Activated T-helper 1 cell treated with anti-CD3 and anti-CD28 coated beads, Interleukin-12 subunit alpha, Interleukin-12 subunit beta, Interleukin-2, Interleukin-4 antibody, amounts not matched to agents 30 ng/mL and 10 ng/mL and 1 ng/mL, durations not matched to agents 14 hours and 24 hours and 36 hours (primary cell): ENCODE measurements at regions not wholly inside any gene's neighbourhood (a gene's known extent, or its start where the extent isn't known, plus 50 kb on each side); places are given as distances from the start of the nearest gene placed in this dataset.

Experiments
- DNase-seq: peaks from one replicate; pipeline ENCODE4 v3.0.0; 2021; ENCODE audit warnings: low spot score
- H3K27ac Mint-ChIP-seq: one replicate; pipeline ENCODE4 v1.8.0; 2021; ENCODE audit warnings: mild to moderate bottlenecking, mixed read lengths
- H3K27me3 Mint-ChIP-seq: one replicate; pipeline ENCODE4 v1.8.0; 2022; ENCODE audit warnings: mild to moderate bottlenecking, moderate library complexity, mixed read lengths; ENCODE audit not compliant: insufficient read depth
- H3K36me3 Mint-ChIP-seq: one replicate; pipeline ENCODE4 v1.8.0; 2021; ENCODE audit warnings: low read depth, mixed read lengths
- H3K4me1 Mint-ChIP-seq: one replicate; pipeline ENCODE4 v1.8.0; 2021; ENCODE audit warnings: low read depth, mixed read lengths
- H3K4me3 Mint-ChIP-seq: one replicate; pipeline ENCODE4 v1.8.0; 2021; ENCODE audit warnings: mild to moderate bottlenecking, moderate library complexity, mixed read lengths
- H3K9me3 Mint-ChIP-seq: one replicate; pipeline ENCODE4 v1.8.0; 2021; ENCODE audit warnings: mixed read lengths
- intact Hi-C: fragments of 100-400 bp; cut with micrococcal nuclease; formaldehyde crosslinking; loops from one replicate; pipeline ENCODE4 v1.15.1; 2024

- Mint-ChIP-seq H3K4me1 (no peaks in the 10 kb centered on the region), H3K9me3 (no peaks in the 10 kb centered on the region), H3K36me3 (no peaks in the 10 kb centered on the region), H3K4me3 (no peak overlapping the region), H3K27me3 (peaks cover 17% of the 10 kb centered on the region), H3K27ac (no peak overlapping the region)
- intact Hi-C loops = loop anchor here (1.0 kb wide), 1 partner anchor 235 kb away; no protein-coding TSS in a partner anchor
- no peak for DNase-seq
Measured at GRCh38 chr1:181190364-181191035, 102.0 kb downstream of the IER5 start.

- no peaks in the 10 kb centered on the region for H3K9me3 Mint-ChIP-seq
- DNase-seq = no peak
- H3K4me3 Mint-ChIP-seq = no peak overlapping the region
- H3K4me1 Mint-ChIP-seq = no peaks in the 10 kb centered on the region
- intact Hi-C loops = no loop called here
- no peak overlapping the region for H3K27ac Mint-ChIP-seq
- H3K36me3 Mint-ChIP-seq = no peaks in the 10 kb centered on the region
- peaks cover 12% of the 10 kb centered on the region for H3K27me3 Mint-ChIP-seq
Measured at GRCh38 chr1:181191494-181192040, 103.1 kb downstream of the IER5 start.

GRCh38 chr1:181192316-181192715, 103.8 kb downstream of the IER5 start:
- intact Hi-C loops = no loop called here
- Mint-ChIP-seq H3K27ac (no peak overlapping the region), H3K9me3 (no peaks in the 10 kb centered on the region), H3K4me1 (no peaks in the 10 kb centered on the region), H3K36me3 (no peaks in the 10 kb centered on the region), H3K27me3 (peaks cover 6% of the 10 kb centered on the region), H3K4me3 (no peak overlapping the region)
- no peak for DNase-seq

- DNase-seq = no peak
- Mint-ChIP-seq H3K4me3 (no peak overlapping the region), H3K9me3 (no peaks in the 10 kb centered on the region), H3K27me3 (peaks cover 12% of the 10 kb centered on the region), H3K27ac (no peak overlapping the region), H3K36me3 (no peaks in the 10 kb centered on the region), H3K4me1 (no peaks in the 10 kb centered on the region)
- intact Hi-C loops = no loop called here
Measured at GRCh38 chr1:181202986-181203555, 114.6 kb downstream of the IER5 start.

GRCh38 chr1:181204530-181204929, 116.0 kb downstream of the IER5 start:
- Mint-ChIP-seq H3K27me3 (peaks cover 10% of the 10 kb centered on the region), H3K36me3 (no peaks in the 10 kb centered on the region), H3K4me1 (no peaks in the 10 kb centered on the region), H3K9me3 (no peaks in the 10 kb centered on the region), H3K27ac (no peak overlapping the region), H3K4me3 (no peak overlapping the region)
- intact Hi-C loops = no loop called here
- no peak for DNase-seq

- H3K4me3 Mint-ChIP-seq = no peak overlapping the region
- no peaks in the 10 kb centered on the region for H3K4me1 Mint-ChIP-seq
- DNase-seq = no peak
- H3K27ac Mint-ChIP-seq = no peak overlapping the region
- H3K36me3 Mint-ChIP-seq = no peaks in the 10 kb centered on the region
- no peaks in the 10 kb centered on the region for H3K9me3 Mint-ChIP-seq
- intact Hi-C loops = no loop called here
- H3K27me3 Mint-ChIP-seq = peaks cover 4% of the 10 kb centered on the region
Measured at GRCh38 chr1:181205901-181206300, 117.4 kb downstream of the IER5 start.

GRCh38 chr1:181206513-181206912, 118.0 kb downstream of the IER5 start:
- intact Hi-C loops = no loop called here
- no peak for DNase-seq
- no peaks in the 10 kb centered on the region for H3K4me1 Mint-ChIP-seq
- no peaks in the 10 kb centered on the region for H3K9me3 Mint-ChIP-seq
- no peaks in the 10 kb centered on the region for H3K36me3 Mint-ChIP-seq
- no peak overlapping the region for H3K4me3 Mint-ChIP-seq
- peaks cover 2% of the 10 kb centered on the region for H3K27me3 Mint-ChIP-seq
- H3K27ac Mint-ChIP-seq = no peak overlapping the region

- Mint-ChIP-seq H3K36me3 (no peaks in the 10 kb centered on the region), H3K4me3 (no peak overlapping the region), H3K9me3 (no peaks in the 10 kb centered on the region), H3K27ac (no peak overlapping the region), H3K4me1 (no peaks in the 10 kb centered on the region), H3K27me3 (peaks cover 5% of the 10 kb centered on the region)
- intact Hi-C loops = no loop called here
- no peak for DNase-seq
Measured at GRCh38 chr1:181206979-181207790, 118.7 kb downstream of the IER5 start.

- Mint-ChIP-seq H3K9me3 (no peaks in the 10 kb centered on the region), H3K36me3 (no peaks in the 10 kb centered on the region), H3K4me1 (no peaks in the 10 kb centered on the region), H3K27me3 (peaks cover 7% of the 10 kb centered on the region), H3K4me3 (no peak overlapping the region), H3K27ac (no peak overlapping the region)
- intact Hi-C loops = no loop called here
- DNase-seq = no peak
Measured at GRCh38 chr1:181208083-181208482, 119.6 kb downstream of the IER5 start.

GRCh38 chr1:181208967-181209366, 120.5 kb downstream of the IER5 start:
- H3K27ac Mint-ChIP-seq = no peak overlapping the region
- H3K36me3 Mint-ChIP-seq = no peaks in the 10 kb centered on the region
- H3K4me3 Mint-ChIP-seq = no peak overlapping the region
- H3K9me3 Mint-ChIP-seq = no peaks in the 10 kb centered on the region
- peaks cover 12% of the 10 kb centered on the region for H3K27me3 Mint-ChIP-seq
- no peak for DNase-seq
- no peaks in the 10 kb centered on the region for H3K4me1 Mint-ChIP-seq
- intact Hi-C loops = no loop called here

GRCh38 chr1:181213056-181213455, 124.6 kb downstream of the IER5 start:
- H3K27me3 Mint-ChIP-seq = peaks cover 12% of the 10 kb centered on the region
- intact Hi-C loops = no loop called here
- no peaks in the 10 kb centered on the region for H3K4me1 Mint-ChIP-seq
- H3K9me3 Mint-ChIP-seq = no peaks in the 10 kb centered on the region
- DNase-seq = no peak
- H3K27ac Mint-ChIP-seq = no peak overlapping the region
- no peak overlapping the region for H3K4me3 Mint-ChIP-seq
- no peaks in the 10 kb centered on the region for H3K36me3 Mint-ChIP-seq

- no peaks in the 10 kb centered on the region for H3K9me3 Mint-ChIP-seq
- no peak for DNase-seq
- H3K4me3 Mint-ChIP-seq = no peak overlapping the region
- H3K27ac Mint-ChIP-seq = no peak overlapping the region
- peaks cover 12% of the 10 kb centered on the region for H3K27me3 Mint-ChIP-seq
- no peaks in the 10 kb centered on the region for H3K36me3 Mint-ChIP-seq
- intact Hi-C loops = no loop called here
- no peaks in the 10 kb centered on the region for H3K4me1 Mint-ChIP-seq
Measured at GRCh38 chr1:181216591-181216994, 128.1 kb downstream of the IER5 start.

GRCh38 chr1:181219938-181220337, 131.4 kb downstream of the IER5 start:
- Mint-ChIP-seq H3K36me3 (no peaks in the 10 kb centered on the region), H3K4me3 (no peak overlapping the region), H3K27me3 (no peaks in the 10 kb centered on the region), H3K9me3 (peaks cover 7% of the 10 kb centered on the region), H3K27ac (no peak overlapping the region), H3K4me1 (no peaks in the 10 kb centered on the region)
- no peak for DNase-seq
- intact Hi-C loops = no loop called here
